ENCODE measurements at regions not wholly inside any gene's neighbourhood (a gene's known extent, or its start where the extent isn't known, plus 50 kb on each side); places are given as distances from the start of the nearest gene placed in this dataset.

DNA sequence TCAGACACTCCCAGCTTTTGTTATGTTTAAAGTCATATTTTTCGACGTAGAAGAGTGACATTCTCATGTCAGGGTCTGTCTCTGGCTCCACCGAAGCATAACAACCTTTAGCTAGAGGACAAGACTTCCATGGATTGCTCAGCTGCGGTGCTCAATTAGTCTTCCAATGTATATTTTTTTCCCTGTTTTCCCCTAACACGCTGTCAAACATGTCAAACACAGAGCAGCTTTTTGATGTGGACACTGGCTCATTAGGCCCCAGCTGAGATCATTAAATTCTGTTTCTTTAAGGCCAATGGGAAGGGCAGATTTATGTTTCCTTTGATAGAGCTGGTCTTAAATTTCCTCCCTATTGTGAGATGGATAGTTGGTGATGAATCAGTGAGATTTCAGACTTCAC, 525.4 kb downstream of the PIK3C3 start:
- FAIRE-seq: no peak
- TF ChIP-seq, protein P1, sequence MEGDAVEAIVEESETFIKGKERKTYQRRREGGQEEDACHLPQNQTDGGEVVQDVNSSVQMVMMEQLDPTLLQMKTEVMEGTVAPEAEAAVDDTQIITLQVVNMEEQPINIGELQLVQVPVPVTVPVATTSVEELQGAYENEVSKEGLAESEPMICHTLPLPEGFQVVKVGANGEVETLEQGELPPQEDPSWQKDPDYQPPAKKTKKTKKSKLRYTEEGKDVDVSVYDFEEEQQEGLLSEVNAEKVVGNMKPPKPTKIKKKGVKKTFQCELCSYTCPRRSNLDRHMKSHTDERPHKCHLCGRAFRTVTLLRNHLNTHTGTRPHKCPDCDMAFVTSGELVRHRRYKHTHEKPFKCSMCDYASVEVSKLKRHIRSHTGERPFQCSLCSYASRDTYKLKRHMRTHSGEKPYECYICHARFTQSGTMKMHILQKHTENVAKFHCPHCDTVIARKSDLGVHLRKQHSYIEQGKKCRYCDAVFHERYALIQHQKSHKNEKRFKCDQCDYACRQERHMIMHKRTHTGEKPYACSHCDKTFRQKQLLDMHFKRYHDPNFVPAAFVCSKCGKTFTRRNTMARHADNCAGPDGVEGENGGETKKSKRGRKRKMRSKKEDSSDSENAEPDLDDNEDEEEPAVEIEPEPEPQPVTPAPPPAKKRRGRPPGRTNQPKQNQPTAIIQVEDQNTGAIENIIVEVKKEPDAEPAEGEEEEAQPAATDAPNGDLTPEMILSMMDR (IDR thresholded peaks at IDR 0.05; ENCODE audit: insufficient read depth, low read length, severe bottlenecking): no peak
- Histone ChIP-seq H3K36me3 (ENCODE audit: control insufficient read depth, insufficient read depth, low read length) (no peaks in the 10 kb centered on the region), H3K4me3 (ENCODE audit: low read depth, low read length) (no peak overlapping the region), H3K27me3 (ENCODE audit: control insufficient read depth, insufficient read depth, low read length) (no peaks in the 10 kb centered on the region)
- no peak for DNase-seq (ENCODE audit: low read depth)

DNA sequence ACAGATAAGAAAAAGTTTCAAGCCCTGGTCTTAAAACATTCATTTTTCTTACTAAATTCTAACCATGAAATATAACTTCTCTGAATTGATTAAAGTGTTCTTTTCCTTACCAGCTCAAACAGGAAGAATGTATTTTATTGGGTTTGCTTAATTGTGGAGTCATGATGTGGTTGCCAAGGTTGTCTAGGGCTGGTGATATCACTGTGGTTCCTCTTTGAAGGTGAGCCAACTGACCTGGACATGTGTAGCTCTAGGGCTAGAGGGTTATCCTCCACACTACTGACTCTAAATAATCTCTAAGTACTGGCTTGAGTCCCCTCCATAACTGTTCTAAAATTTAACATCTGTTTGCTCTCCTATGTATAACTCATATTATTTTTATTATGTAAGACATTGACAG, 529.6 kb downstream of the PIK3C3 start:
- TF ChIP-seq, protein P1 (IDR thresholded peaks at IDR 0.05; ENCODE audit: insufficient read depth, low read length, severe bottlenecking): no peak
- FAIRE-seq (no peak), DNase-seq (ENCODE audit: low read depth) (no peak)
- Histone ChIP-seq H3K27me3 (ENCODE audit: control insufficient read depth, insufficient read depth, low read length) (no peaks in the 10 kb centered on the region), H3K4me3 (ENCODE audit: low read depth, low read length) (no peak overlapping the region), H3K36me3 (ENCODE audit: control insufficient read depth, insufficient read depth, low read length) (no peaks in the 10 kb centered on the region)

DNA sequence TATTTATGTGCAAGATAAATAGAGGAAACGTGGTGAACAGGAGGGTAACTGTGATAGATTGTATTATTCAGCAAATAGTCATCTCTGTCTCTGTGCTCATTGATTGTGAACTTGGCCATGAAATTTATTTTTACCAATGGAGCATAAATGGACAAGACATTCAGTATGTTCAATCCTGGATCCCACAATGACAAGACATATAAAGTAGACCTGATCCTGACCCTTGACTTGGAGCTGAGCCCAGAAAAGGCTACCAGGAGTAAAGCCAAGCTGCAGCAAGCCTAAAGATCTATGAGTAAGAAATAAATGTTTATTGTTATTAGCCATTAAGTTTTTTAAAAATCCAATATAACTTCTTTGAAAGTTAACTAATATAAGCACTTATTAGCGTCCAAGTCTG, 531.2 kb downstream of the PIK3C3 start:
- Histone ChIP-seq H3K27me3 (ENCODE audit: control insufficient read depth, insufficient read depth, low read length) (no peaks in the 10 kb centered on the region), H3K4me3 (ENCODE audit: low read depth, low read length) (no peak overlapping the region), H3K36me3 (ENCODE audit: control insufficient read depth, insufficient read depth, low read length) (no peaks in the 10 kb centered on the region)
- DNase-seq (ENCODE audit: low read depth): no peak
- TF ChIP-seq, protein P1 (IDR thresholded peaks at IDR 0.05; ENCODE audit: insufficient read depth, low read length, severe bottlenecking): no peak
- FAIRE-seq: no peak

DNA sequence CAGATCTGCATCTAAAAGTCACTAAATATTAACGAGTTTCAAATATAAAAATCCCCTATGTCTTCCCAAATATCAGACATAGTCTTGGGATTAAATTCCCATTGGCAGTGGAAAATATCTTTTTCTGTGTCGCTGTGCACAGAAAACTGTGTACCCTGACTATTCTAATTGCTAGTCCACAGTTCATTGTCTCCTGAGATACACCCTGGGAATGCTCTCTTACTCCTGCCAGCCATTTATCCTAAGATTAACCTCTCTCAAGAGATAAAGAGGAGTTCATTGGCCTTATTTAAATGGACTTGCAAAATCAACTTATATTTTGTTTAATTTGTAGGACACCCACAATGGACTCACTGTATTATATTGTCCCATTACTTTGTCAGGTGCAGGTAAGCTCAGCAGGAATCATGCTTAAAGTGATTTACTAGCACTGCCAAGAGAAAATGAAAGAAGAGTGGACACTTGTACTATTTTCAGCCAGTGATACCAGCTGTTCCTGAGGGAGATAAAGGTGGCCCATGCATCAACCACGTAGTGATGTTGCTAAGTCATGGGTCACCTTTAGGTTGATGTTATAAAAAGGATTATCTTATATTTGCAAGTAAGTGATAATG, 553.8 kb downstream of the PIK3C3 start:
- Histone ChIP-seq H3K4me3 (ENCODE audit: low read depth, low read length) (no peak overlapping the region), H3K27me3 (ENCODE audit: control insufficient read depth, insufficient read depth, low read length) (no peaks in the 10 kb centered on the region), H3K36me3 (ENCODE audit: control insufficient read depth, insufficient read depth, low read length) (no peaks in the 10 kb centered on the region)
- DNase-seq (ENCODE audit: low read depth) (no peak), FAIRE-seq (no peak)
- TF ChIP-seq, protein P1 (IDR thresholded peaks at IDR 0.05; ENCODE audit: insufficient read depth, low read length, severe bottlenecking): no peak

DNA sequence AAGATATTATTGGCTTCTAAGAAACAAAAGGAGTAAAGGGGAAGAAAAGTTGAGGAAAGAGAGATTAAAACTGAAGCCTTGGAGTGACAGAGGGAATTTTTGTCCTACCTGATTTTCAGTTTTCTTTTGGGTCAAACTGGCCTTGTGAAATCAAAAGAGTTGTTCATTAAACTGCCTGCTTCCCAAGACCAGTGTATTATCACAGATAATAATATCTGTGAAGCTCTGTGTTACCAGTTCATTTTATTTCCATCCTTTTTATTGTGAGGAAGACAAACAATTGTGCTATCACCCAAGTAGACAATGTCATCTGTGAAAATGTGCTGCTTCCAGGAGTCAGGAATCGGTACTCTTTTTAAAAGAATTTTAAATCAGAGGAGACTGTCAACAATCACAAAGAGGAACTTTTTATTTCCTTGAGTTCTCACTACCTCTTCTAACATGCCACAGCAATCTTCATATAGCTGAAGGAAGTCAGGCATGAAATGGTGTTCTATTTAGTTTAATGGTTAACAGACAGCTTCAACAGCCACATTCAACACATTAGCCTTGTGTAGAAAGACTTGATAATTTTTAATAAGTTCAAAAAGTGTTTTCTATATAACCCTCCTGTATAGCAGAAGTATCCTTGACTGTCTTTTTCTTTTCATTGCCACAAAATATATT, 554.8 kb downstream of the PIK3C3 start:
- TF ChIP-seq, protein P1 (IDR thresholded peaks at IDR 0.05; ENCODE audit: insufficient read depth, low read length, severe bottlenecking): no peak
- no peak for DNase-seq (ENCODE audit: low read depth)
- Histone ChIP-seq H3K4me3 (ENCODE audit: low read depth, low read length) (no peak overlapping the region), H3K36me3 (ENCODE audit: control insufficient read depth, insufficient read depth, low read length) (no peaks in the 10 kb centered on the region), H3K27me3 (ENCODE audit: control insufficient read depth, insufficient read depth, low read length) (no peaks in the 10 kb centered on the region)
- no peak for FAIRE-seq

DNA sequence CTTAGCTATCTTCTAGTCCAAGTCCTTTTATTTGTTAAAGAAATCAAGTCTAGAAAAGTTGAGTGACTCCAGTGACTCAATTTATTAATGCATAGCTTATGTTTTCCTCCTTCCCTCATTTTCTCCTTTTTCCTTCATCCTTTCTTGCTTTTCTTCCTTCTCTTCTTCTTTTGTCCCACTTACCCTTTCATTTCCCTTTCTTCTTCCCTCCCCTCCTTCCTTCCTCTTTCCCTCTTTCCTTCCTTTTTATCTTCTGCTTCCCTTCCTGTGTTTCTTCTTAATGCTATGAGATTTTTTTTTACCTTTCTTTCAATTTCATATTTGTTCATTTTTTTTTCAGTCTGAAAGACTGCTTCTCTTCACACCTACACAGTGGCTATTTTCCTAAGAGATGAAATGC, 555.5 kb downstream of the PIK3C3 start:
- H3K36me3 ChIP-seq (ENCODE audit: control insufficient read depth, insufficient read depth, low read length): no peaks in the 10 kb centered on the region
- H3K27me3 ChIP-seq (ENCODE audit: control insufficient read depth, insufficient read depth, low read length): no peaks in the 10 kb centered on the region
- DNase-seq (ENCODE audit: low read depth) (no peak), FAIRE-seq (no peak)
- no peak overlapping the region for H3K4me3 ChIP-seq (ENCODE audit: low read depth, low read length)
- TF ChIP-seq, protein P1 (IDR thresholded peaks at IDR 0.05; ENCODE audit: insufficient read depth, low read length, severe bottlenecking): no peak

All from bronchial epithelial cell (primary cell).